ENCODE measurements at regions not wholly inside any gene's neighbourhood (a gene's known extent, or its start where the extent isn't known, plus 50 kb on each side); places are given as distances from the start of the nearest gene placed in this dataset.
A peak's percentile ranks its signal among the peaks of the same experiment; 100 is the strongest.

GRCh38 chr10:121659236-121659635, 61.0 kb upstream of the FGFR2 start:
- peaks cover 10% of the 10 kb centered on the region for H3K27me3 Mint-ChIP-seq (ENCODE audit: low read depth, poor library complexity)
- no peak overlapping the region for H3K27ac Mint-ChIP-seq
- peaks cover 34% of the 10 kb centered on the region for H3K4me1 Mint-ChIP-seq

GRCh38 chr10:121658611-121659010, 60.4 kb upstream of the FGFR2 start:
- no peak for TF ChIP-seq CTCF (IDR thresholded peaks at IDR 0.05)
- Mint-ChIP-seq H3K36me3 (ENCODE audit: low read depth) (no peaks in the 10 kb centered on the region), H3K4me1 (peaks cover 37% of the 10 kb centered on the region), H3K9me3 (peaks cover 6% of the 10 kb centered on the region), H3K27me3 (ENCODE audit: low read depth, poor library complexity) (peaks cover 11% of the 10 kb centered on the region), H3K27ac (no peak overlapping the region), H3K4me3 (no peak overlapping the region)
- no peak for DNase-seq

More at GRCh38 chr10:121659236-121659635, 61.0 kb upstream of the FGFR2 start:
- DNase-seq = no peak
- H3K36me3 Mint-ChIP-seq (ENCODE audit: low read depth) = no peaks in the 10 kb centered on the region
- peaks cover 4% of the 10 kb centered on the region for H3K9me3 Mint-ChIP-seq
- no peak overlapping the region for H3K4me3 Mint-ChIP-seq
- no peak for TF ChIP-seq CTCF (IDR thresholded peaks at IDR 0.05)

- no peak overlapping the region for H3K4me3 Mint-ChIP-seq
Measured at GRCh38 chr10:121658111-121658510, 59.9 kb upstream of the FGFR2 start.

GRCh38 chr10:121655254-121656144, 57.3 kb upstream of the FGFR2 start:
- Mint-ChIP-seq H3K4me3 (no peak overlapping the region), H3K27ac (peak overlapping the region; percentile 88), H3K9me3 (peaks cover 16% of the 10 kb centered on the region), H3K27me3 (ENCODE audit: low read depth, poor library complexity) (peaks cover 13% of the 10 kb centered on the region), H3K4me1 (peaks cover 34% of the 10 kb centered on the region), H3K36me3 (ENCODE audit: low read depth) (no peaks in the 10 kb centered on the region)
- DNase-seq = no peak
- TF ChIP-seq CTCF (IDR thresholded peaks at IDR 0.05) = no peak

More at GRCh38 chr10:121658111-121658510, 59.9 kb upstream of the FGFR2 start:
- no peak for DNase-seq
- H3K27me3 Mint-ChIP-seq (ENCODE audit: low read depth, poor library complexity) = peaks cover 13% of the 10 kb centered on the region
- no peak overlapping the region for H3K27ac Mint-ChIP-seq
- H3K4me1 Mint-ChIP-seq = peaks cover 38% of the 10 kb centered on the region
- H3K36me3 Mint-ChIP-seq (ENCODE audit: low read depth) = no peaks in the 10 kb centered on the region
- no peak for TF ChIP-seq CTCF (IDR thresholded peaks at IDR 0.05)
- peaks cover 10% of the 10 kb centered on the region for H3K9me3 Mint-ChIP-seq

GRCh38 chr10:121654021-121654545, 55.8 kb upstream of the FGFR2 start:
- peaks cover 34% of the 10 kb centered on the region for H3K4me1 Mint-ChIP-seq
- H3K4me3 Mint-ChIP-seq = no peak overlapping the region
- H3K9me3 Mint-ChIP-seq = peaks cover 16% of the 10 kb centered on the region
- no peak for DNase-seq
- no peak for TF ChIP-seq CTCF (IDR thresholded peaks at IDR 0.05)
- H3K27me3 Mint-ChIP-seq (ENCODE audit: low read depth, poor library complexity) = peaks cover 10% of the 10 kb centered on the region
- no peaks in the 10 kb centered on the region for H3K36me3 Mint-ChIP-seq (ENCODE audit: low read depth)
- H3K27ac Mint-ChIP-seq = no peak overlapping the region

Measured in nephron progenitor cell (in vitro differentiated cells).